ENCODE measurements at regions not wholly inside any gene's neighbourhood (a gene's known extent, or its start where the extent isn't known, plus 50 kb on each side); places are given as distances from the start of the nearest gene placed in this dataset.

- H3K27ac ChIP-seq, result no peak overlapping the region
- POLR2A ChIA-PET (ENCODE audit: low non-redundant PET), result no interaction called here
- CTCF ChIA-PET, result interaction anchor here (0.9 kb wide), 1 partner anchor 24 kb away, joined by 3 read pairs; no protein-coding TSS in a partner anchor
- DNase-seq (ENCODE audit: low spot score), result no peak
- TF ChIP-seq CTCF (conservative IDR thresholded peaks at IDR 0.05; ENCODE audit: low read depth), result no peak
Observed at GRCh38 chr10:28801247-28801646, 123.9 kb downstream of the BAMBI start.

- TF ChIP-seq CTCF (conservative IDR thresholded peaks at IDR 0.05; ENCODE audit: low read depth), result no peak
- CTCF ChIA-PET, result no interaction called here
- POLR2A ChIA-PET (ENCODE audit: low non-redundant PET), result no interaction called here
- H3K27ac ChIP-seq, result no peak overlapping the region
- DNase-seq (ENCODE audit: low spot score), result no peak
Observed at GRCh38 chr10:28801869-28802268, 124.5 kb downstream of the BAMBI start.

- ChIA-PET POLR2A (ENCODE audit: low non-redundant PET) (no interaction called here), CTCF (interaction anchor here (0.6 to 0.7 kb wide), 2 partner anchors 11 to 301 kb away, joined by 3 to 4 read pairs; no protein-coding TSS in a partner anchor)
- TF ChIP-seq CTCF (conservative IDR thresholded peaks at IDR 0.05; ENCODE audit: low read depth), result no peak
- no peak for DNase-seq (ENCODE audit: low spot score)
- no peak overlapping the region for H3K27ac ChIP-seq
Observed at GRCh38 chr10:28805390-28805789, 128.1 kb downstream of the BAMBI start.

GRCh38 chr10:28806488-28806941 lies 129.2 kb downstream of the BAMBI start:
- ChIA-PET CTCF (no interaction called here), POLR2A (ENCODE audit: low non-redundant PET) (no interaction called here)

GRCh38 chr10:28806951-28807759 lies 129.8 kb downstream of the BAMBI start:
- CTCF ChIA-PET, result interaction anchor here (0.6 to 0.9 kb wide), 2 partner anchors 46 to 304 kb away, joined by 3 to 4 read pairs; no protein-coding TSS in a partner anchor
- POLR2A ChIA-PET (ENCODE audit: low non-redundant PET), result no interaction called here

More at GRCh38 chr10:28806488-28806941, 129.2 kb downstream of the BAMBI start:
- no peak overlapping the region for H3K27ac ChIP-seq
- TF ChIP-seq CTCF (conservative IDR thresholded peaks at IDR 0.05; ENCODE audit: low read depth), result no peak
- no peak for DNase-seq (ENCODE audit: low spot score)

More at GRCh38 chr10:28806951-28807759, 129.8 kb downstream of the BAMBI start:
- DNase-seq (ENCODE audit: low spot score), result no peak
- H3K27ac ChIP-seq, result no peak overlapping the region
- no peak for TF ChIP-seq CTCF (conservative IDR thresholded peaks at IDR 0.05; ENCODE audit: low read depth)
